Loucy (cell line): ENCODE measurements at regions not wholly inside any gene's neighbourhood (a gene's known extent, or its start where the extent isn't known, plus 50 kb on each side); places are given as distances from the start of the nearest gene placed in this dataset.

Experiments used
- EZH2phosphoT487 ChIP-seq: fragments of 200-600 bp; IDR thresholded peaks from 2 replicates; pipeline ENCODE4 v1.6.1; 2018; ENCODE audit warnings: antibody characterized with exemption, mild to moderate bottlenecking, moderate library complexity, borderline replicate concordance
- TF ChIP-seq, protein P1 (sequence below): fragments of 200-600 bp; sonication (generic); conservative IDR thresholded peaks from 2 replicates; pipeline ENCODE4 v1.5.1; 2014; ENCODE audit warnings: mild to moderate bottlenecking, antibody characterized with exemption, low read length

DNA sequence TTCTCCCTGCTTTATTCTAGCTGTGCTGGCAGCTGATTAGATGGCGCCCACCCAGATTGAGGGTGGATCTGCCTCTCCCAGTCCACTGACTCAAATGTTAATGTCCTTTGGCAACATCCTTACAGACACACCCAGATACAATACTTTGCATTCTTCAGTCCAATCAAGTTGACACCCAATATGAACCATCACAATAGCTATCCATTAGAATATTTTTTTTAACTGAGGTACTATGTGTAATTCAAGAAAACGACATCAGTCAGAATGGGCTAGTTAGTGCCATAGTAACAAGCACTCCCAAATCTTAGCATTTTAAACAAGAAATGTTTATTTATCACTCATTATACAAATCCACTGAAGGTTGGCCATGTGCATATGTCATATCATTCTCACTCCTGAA is 723.1 kb downstream of the NR2F2 start:
- TF ChIP-seq, protein P1, sequence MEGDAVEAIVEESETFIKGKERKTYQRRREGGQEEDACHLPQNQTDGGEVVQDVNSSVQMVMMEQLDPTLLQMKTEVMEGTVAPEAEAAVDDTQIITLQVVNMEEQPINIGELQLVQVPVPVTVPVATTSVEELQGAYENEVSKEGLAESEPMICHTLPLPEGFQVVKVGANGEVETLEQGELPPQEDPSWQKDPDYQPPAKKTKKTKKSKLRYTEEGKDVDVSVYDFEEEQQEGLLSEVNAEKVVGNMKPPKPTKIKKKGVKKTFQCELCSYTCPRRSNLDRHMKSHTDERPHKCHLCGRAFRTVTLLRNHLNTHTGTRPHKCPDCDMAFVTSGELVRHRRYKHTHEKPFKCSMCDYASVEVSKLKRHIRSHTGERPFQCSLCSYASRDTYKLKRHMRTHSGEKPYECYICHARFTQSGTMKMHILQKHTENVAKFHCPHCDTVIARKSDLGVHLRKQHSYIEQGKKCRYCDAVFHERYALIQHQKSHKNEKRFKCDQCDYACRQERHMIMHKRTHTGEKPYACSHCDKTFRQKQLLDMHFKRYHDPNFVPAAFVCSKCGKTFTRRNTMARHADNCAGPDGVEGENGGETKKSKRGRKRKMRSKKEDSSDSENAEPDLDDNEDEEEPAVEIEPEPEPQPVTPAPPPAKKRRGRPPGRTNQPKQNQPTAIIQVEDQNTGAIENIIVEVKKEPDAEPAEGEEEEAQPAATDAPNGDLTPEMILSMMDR: no peak
- no peak for TF ChIP-seq EZH2phosphoT487
